ENCODE measurements at regions not wholly inside any gene's neighbourhood (a gene's known extent, or its start where the extent isn't known, plus 50 kb on each side); places are given as distances from the start of the nearest gene placed in this dataset.

DNA sequence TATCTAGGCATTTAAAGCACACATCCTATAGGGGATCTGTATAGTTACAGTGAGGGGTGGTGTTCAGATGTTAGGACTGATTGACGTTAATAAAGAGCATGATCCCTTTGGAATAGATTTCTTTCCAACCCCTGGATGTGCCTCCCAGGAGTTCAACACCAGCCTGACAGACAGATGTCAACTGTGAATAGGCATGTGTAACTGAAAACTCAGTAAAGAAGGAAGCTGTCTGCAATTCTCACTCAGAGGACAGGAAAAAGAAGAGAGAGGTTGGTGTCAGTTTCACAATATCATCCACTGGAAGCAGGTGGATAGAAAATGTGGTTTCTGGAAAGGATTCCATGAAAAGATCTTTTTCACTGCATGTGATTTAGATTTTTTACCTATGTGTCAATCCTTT is 396.3 kb downstream of the NSUN3 start:
- Histone ChIP-seq H3K9ac (ENCODE audit: low read length) (no peak overlapping the region), H3K4me2 (ENCODE audit: low read length) (no peak overlapping the region), H4K20me1 (ENCODE audit: insufficient read depth) (no peaks in the 10 kb centered on the region), H3K9me3 (ENCODE audit: control insufficient read depth in 1 of 2, insufficient read depth in 1 of 2, low read depth in 1 of 2, low read length in 2 of 2) (peaks cover 0 to 28% of the 10 kb centered on the region in 2 experiments; a peak in 2 of 4 replicates), H3K4me1 (ENCODE audit: control insufficient read depth in 1 of 2, insufficient read depth in 2 of 2, low read length in 2 of 2) (no peaks in the 10 kb centered on the region), H2AFZ (ENCODE audit: low read depth, low read length, poor library complexity, severe bottlenecking) (no peak overlapping the region), H3K79me2 (ENCODE audit: insufficient read depth, low read length) (no peaks in the 10 kb centered on the region), H3K9me2 (ENCODE audit: insufficient read depth) (no peaks in the 10 kb centered on the region), H3K4me3 (replicated peaks in 1 of 2; ENCODE audit: low read depth in 1 of 2, low read length in 2 of 2) (no peak overlapping the region), H3K27ac (ENCODE audit: low read depth, low read length) (no peak overlapping the region), H3K27me3 (ENCODE audit: insufficient read depth, low read length) (no peaks in the 10 kb centered on the region), H3K36me3 (ENCODE audit: control insufficient read depth in 1 of 2, insufficient read depth in 2 of 2, low read length in 2 of 2) (no peaks in the 10 kb centered on the region)
- TF ChIP-seq MAX (IDR thresholded peaks at IDR 0.05), result no peak
- no peak for TF ChIP-seq CEBPB (IDR thresholded peaks at IDR 0.05; ENCODE audit: low read depth)
- TF ChIP-seq SRF (IDR thresholded peaks at IDR 0.05; ENCODE audit: low read depth), result no peak
- ChIA-PET RAD21 (ENCODE audit: low non-redundant PET in 1 of 2, low total read pairs in 2 of 2, uncharacterized antibody in 2 of 2, unreplicated experiment in 2 of 2) (no interaction called here), CTCF (no interaction called here), POLR2A (no interaction called here)
- intact Hi-C loops (cut with micrococcal nuclease), result no loop called here
- ATAC-seq (no peak), DNase-seq (ENCODE audit: low read depth, low spot score) (no peak)
- no TSS peak for BruUV-seq (replicated peaks)

- Histone ChIP-seq H3K9me2 (ENCODE audit: insufficient read depth) (no peaks in the 10 kb centered on the region), H3K9ac (ENCODE audit: low read length) (no peak overlapping the region), H3K79me2 (ENCODE audit: insufficient read depth, low read length) (no peaks in the 10 kb centered on the region), H3K27me3 (ENCODE audit: insufficient read depth, low read length) (no peaks in the 10 kb centered on the region), H3K4me2 (ENCODE audit: low read length) (no peak overlapping the region), H3K36me3 (ENCODE audit: control insufficient read depth in 1 of 2, insufficient read depth in 2 of 2, low read length in 2 of 2) (no peaks in the 10 kb centered on the region), H3K9me3 (ENCODE audit: control insufficient read depth in 1 of 2, insufficient read depth in 1 of 2, low read depth in 1 of 2, low read length in 2 of 2) (peaks cover 0 to 36% of the 10 kb centered on the region in 2 experiments; a peak in 2 of 4 replicates), H4K20me1 (ENCODE audit: insufficient read depth) (no peaks in the 10 kb centered on the region), H3K4me3 (replicated peaks in 1 of 2; ENCODE audit: low read depth in 1 of 2, low read length in 2 of 2) (no peak overlapping the region), H3K27ac (ENCODE audit: low read depth, low read length) (no peak overlapping the region), H2AFZ (ENCODE audit: low read depth, low read length, poor library complexity, severe bottlenecking) (no peak overlapping the region), H3K4me1 (ENCODE audit: control insufficient read depth in 1 of 2, insufficient read depth in 2 of 2, low read length in 2 of 2) (no peaks in the 10 kb centered on the region)
- ATAC-seq (no peak), DNase-seq (ENCODE audit: low read depth, low spot score) (no peak)
- TF ChIP-seq RAD21 (IDR thresholded peaks at IDR 0.05; ENCODE audit: low read depth), result no peak
- no peak for TF ChIP-seq SRF (IDR thresholded peaks at IDR 0.05; ENCODE audit: low read depth)
- no peak for TF ChIP-seq EZH2phosphoT487 (IDR thresholded peaks at IDR 0.05; ENCODE audit: borderline replicate concordance)
- no peak for TF ChIP-seq FOSL1 (IDR thresholded peaks at IDR 0.05; ENCODE audit: low read depth)
- CTCF ChIA-PET, result no interaction called here
- no TSS peak for BruUV-seq (replicated peaks)
- intact Hi-C loops (cut with micrococcal nuclease), result no loop called here
- POLR2A ChIA-PET, result no interaction called here
- RAD21 ChIA-PET (ENCODE audit: low non-redundant PET in 1 of 2, low total read pairs in 2 of 2, uncharacterized antibody in 2 of 2, unreplicated experiment in 2 of 2), result no interaction called here
Measured at GRCh38 chr3:94460931-94461330, 398.1 kb downstream of the NSUN3 start.
